ENCODE measurements at regions not wholly inside any gene's neighbourhood (a gene's known extent, or its start where the extent isn't known, plus 50 kb on each side); places are given as distances from the start of the nearest gene placed in this dataset.

GRCh38 chr6:93164781-93165180, 254.6 kb downstream of the EPHA7 start:
- no peak overlapping the region for H2AFZ ChIP-seq
- no peak overlapping the region for H3K4me2 ChIP-seq
- no peaks in the 10 kb centered on the region for H4K20me1 ChIP-seq (ENCODE audit: insufficient read depth, poor library complexity, severe bottlenecking)
- TF ChIP-seq EZH2 (IDR thresholded peaks at IDR 0.05; ENCODE audit: borderline replicate concordance), result no peak
- TF ChIP-seq EZH2phosphoT487 (IDR thresholded peaks at IDR 0.05; ENCODE audit: low read depth, severe bottlenecking, unreplicated experiment), result no peak
- TF ChIP-seq CTCF (IDR thresholded peaks at IDR 0.05; ENCODE audit: poor library complexity), result no peak
- H3K4me3 ChIP-seq, result no peak overlapping the region
- H3K36me3 ChIP-seq (replicated peaks; ENCODE audit: insufficient read depth, low read depth), result no peaks in the 10 kb centered on the region
- H3K9me3 ChIP-seq (ENCODE audit: low read depth), result no peaks in the 10 kb centered on the region
- H3K4me1 ChIP-seq (ENCODE audit: insufficient read depth), result peaks cover 15% of the 10 kb centered on the region
- DNase-seq (ENCODE audit: low spot score), result peak; percentile 64
- H3K27ac ChIP-seq, result no peak overlapping the region
- no peaks in the 10 kb centered on the region for H3K79me2 ChIP-seq
- H3K27me3 ChIP-seq, result no peaks in the 10 kb centered on the region
- H3K9me2 ChIP-seq (replicated peaks; ENCODE audit: insufficient read depth), result no peaks in the 10 kb centered on the region

- Histone ChIP-seq H3K79me2 (no peaks in the 10 kb centered on the region), H3K27me3 (no peaks in the 10 kb centered on the region), H3K27ac (no peak overlapping the region), H3K4me2 (no peak overlapping the region), H3K9me2 (replicated peaks; ENCODE audit: insufficient read depth) (no peaks in the 10 kb centered on the region), H3K36me3 (replicated peaks; ENCODE audit: insufficient read depth, low read depth) (no peaks in the 10 kb centered on the region), H2AFZ (no peak overlapping the region), H3K9me3 (ENCODE audit: low read depth) (no peaks in the 10 kb centered on the region), H3K4me1 (ENCODE audit: insufficient read depth) (peaks cover 15% of the 10 kb centered on the region), H3K4me3 (no peak overlapping the region), H4K20me1 (ENCODE audit: insufficient read depth, poor library complexity, severe bottlenecking) (no peaks in the 10 kb centered on the region)
- DNase-seq (ENCODE audit: low spot score), result no peak
- TF ChIP-seq CTCF (IDR thresholded peaks at IDR 0.05; ENCODE audit: poor library complexity) (no peak), EZH2phosphoT487 (IDR thresholded peaks at IDR 0.05; ENCODE audit: low read depth, severe bottlenecking, unreplicated experiment) (no peak), EZH2 (IDR thresholded peaks at IDR 0.05; ENCODE audit: borderline replicate concordance) (no peak)
- WGBS (ENCODE audit: low lambda C conversion rate, missing lambda C conversion rate), result 82% methylated on average over 3 of the region's 3 CpGs
Measured at GRCh38 chr6:93163146-93163545, 256.2 kb downstream of the EPHA7 start.

GRCh38 chr6:93139408-93140081, 279.8 kb downstream of the EPHA7 start:
- H3K4me3 ChIP-seq, result no peak overlapping the region
- no peak for TF ChIP-seq EZH2 (IDR thresholded peaks at IDR 0.05; ENCODE audit: borderline replicate concordance)
- no peak for TF ChIP-seq EZH2phosphoT487 (IDR thresholded peaks at IDR 0.05; ENCODE audit: low read depth, severe bottlenecking, unreplicated experiment)
- no peak for TF ChIP-seq CTCF (IDR thresholded peaks at IDR 0.05; ENCODE audit: poor library complexity)
- no peaks in the 10 kb centered on the region for H4K20me1 ChIP-seq (ENCODE audit: insufficient read depth, poor library complexity, severe bottlenecking)
- no peak for DNase-seq (ENCODE audit: low spot score)
- no peaks in the 10 kb centered on the region for H3K79me2 ChIP-seq
- no peak overlapping the region for H2AFZ ChIP-seq
- no peaks in the 10 kb centered on the region for H3K9me3 ChIP-seq (ENCODE audit: low read depth)
- H3K4me2 ChIP-seq, result no peak overlapping the region
- H3K27me3 ChIP-seq, result no peaks in the 10 kb centered on the region
- no peaks in the 10 kb centered on the region for H3K36me3 ChIP-seq (replicated peaks; ENCODE audit: insufficient read depth, low read depth)
- H3K4me1 ChIP-seq (ENCODE audit: insufficient read depth), result no peaks in the 10 kb centered on the region
- H3K27ac ChIP-seq, result no peak overlapping the region
- 77% methylated on average over 4 of the region's 4 CpGs for WGBS (ENCODE audit: low lambda C conversion rate, missing lambda C conversion rate)
- no peaks in the 10 kb centered on the region for H3K9me2 ChIP-seq (replicated peaks; ENCODE audit: insufficient read depth)

Measured in hepatocyte (in vitro differentiated cells).